ENCODE measurements at regions not wholly inside any gene's neighbourhood (a gene's known extent, or its start where the extent isn't known, plus 50 kb on each side); places are given as distances from the start of the nearest gene placed in this dataset.

GRCh38 chr1:55959136-55959548 lies 620.2 kb downstream of the PLPP3 start (continued):
- TF ChIP-seq, protein P1, sequence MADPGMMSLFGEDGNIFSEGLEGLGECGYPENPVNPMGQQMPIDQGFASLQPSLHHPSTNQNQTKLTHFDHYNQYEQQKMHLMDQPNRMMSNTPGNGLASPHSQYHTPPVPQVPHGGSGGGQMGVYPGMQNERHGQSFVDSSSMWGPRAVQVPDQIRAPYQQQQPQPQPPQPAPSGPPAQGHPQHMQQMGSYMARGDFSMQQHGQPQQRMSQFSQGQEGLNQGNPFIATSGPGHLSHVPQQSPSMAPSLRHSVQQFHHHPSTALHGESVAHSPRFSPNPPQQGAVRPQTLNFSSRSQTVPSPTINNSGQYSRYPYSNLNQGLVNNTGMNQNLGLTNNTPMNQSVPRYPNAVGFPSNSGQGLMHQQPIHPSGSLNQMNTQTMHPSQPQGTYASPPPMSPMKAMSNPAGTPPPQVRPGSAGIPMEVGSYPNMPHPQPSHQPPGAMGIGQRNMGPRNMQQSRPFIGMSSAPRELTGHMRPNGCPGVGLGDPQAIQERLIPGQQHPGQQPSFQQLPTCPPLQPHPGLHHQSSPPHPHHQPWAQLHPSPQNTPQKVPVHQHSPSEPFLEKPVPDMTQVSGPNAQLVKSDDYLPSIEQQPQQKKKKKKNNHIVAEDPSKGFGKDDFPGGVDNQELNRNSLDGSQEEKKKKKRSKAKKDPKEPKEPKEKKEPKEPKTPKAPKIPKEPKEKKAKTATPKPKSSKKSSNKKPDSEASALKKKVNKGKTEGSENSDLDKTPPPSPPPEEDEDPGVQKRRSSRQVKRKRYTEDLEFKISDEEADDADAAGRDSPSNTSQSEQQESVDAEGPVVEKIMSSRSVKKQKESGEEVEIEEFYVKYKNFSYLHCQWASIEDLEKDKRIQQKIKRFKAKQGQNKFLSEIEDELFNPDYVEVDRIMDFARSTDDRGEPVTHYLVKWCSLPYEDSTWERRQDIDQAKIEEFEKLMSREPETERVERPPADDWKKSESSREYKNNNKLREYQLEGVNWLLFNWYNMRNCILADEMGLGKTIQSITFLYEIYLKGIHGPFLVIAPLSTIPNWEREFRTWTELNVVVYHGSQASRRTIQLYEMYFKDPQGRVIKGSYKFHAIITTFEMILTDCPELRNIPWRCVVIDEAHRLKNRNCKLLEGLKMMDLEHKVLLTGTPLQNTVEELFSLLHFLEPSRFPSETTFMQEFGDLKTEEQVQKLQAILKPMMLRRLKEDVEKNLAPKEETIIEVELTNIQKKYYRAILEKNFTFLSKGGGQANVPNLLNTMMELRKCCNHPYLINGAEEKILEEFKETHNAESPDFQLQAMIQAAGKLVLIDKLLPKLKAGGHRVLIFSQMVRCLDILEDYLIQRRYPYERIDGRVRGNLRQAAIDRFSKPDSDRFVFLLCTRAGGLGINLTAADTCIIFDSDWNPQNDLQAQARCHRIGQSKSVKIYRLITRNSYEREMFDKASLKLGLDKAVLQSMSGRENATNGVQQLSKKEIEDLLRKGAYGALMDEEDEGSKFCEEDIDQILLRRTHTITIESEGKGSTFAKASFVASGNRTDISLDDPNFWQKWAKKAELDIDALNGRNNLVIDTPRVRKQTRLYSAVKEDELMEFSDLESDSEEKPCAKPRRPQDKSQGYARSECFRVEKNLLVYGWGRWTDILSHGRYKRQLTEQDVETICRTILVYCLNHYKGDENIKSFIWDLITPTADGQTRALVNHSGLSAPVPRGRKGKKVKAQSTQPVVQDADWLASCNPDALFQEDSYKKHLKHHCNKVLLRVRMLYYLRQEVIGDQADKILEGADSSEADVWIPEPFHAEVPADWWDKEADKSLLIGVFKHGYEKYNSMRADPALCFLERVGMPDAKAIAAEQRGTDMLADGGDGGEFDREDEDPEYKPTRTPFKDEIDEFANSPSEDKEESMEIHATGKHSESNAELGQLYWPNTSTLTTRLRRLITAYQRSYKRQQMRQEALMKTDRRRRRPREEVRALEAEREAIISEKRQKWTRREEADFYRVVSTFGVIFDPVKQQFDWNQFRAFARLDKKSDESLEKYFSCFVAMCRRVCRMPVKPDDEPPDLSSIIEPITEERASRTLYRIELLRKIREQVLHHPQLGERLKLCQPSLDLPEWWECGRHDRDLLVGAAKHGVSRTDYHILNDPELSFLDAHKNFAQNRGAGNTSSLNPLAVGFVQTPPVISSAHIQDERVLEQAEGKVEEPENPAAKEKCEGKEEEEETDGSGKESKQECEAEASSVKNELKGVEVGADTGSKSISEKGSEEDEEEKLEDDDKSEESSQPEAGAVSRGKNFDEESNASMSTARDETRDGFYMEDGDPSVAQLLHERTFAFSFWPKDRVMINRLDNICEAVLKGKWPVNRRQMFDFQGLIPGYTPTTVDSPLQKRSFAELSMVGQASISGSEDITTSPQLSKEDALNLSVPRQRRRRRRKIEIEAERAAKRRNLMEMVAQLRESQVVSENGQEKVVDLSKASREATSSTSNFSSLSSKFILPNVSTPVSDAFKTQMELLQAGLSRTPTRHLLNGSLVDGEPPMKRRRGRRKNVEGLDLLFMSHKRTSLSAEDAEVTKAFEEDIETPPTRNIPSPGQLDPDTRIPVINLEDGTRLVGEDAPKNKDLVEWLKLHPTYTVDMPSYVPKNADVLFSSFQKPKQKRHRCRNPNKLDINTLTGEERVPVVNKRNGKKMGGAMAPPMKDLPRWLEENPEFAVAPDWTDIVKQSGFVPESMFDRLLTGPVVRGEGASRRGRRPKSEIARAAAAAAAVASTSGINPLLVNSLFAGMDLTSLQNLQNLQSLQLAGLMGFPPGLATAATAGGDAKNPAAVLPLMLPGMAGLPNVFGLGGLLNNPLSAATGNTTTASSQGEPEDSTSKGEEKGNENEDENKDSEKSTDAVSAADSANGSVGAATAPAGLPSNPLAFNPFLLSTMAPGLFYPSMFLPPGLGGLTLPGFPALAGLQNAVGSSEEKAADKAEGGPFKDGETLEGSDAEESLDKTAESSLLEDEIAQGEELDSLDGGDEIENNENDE (IDR thresholded peaks at IDR 0.05; ENCODE audit: insufficient replicate concordance, low read length), result no peak
